Keratinocyte (primary cell): ENCODE measurements at regions not wholly inside any gene's neighbourhood (a gene's known extent, or its start where the extent isn't known, plus 50 kb on each side); places are given as distances from the start of the nearest gene placed in this dataset.

Experiments
- DNase-seq: peaks from one replicate; pipeline ENCODE4 v3.0.0-alpha.2; 2011; ENCODE audit warnings: low read depth, missing footprints, low spot score
- FAIRE-seq: peaks from 2 replicates; lab custom pipeline; 2011; peaks lifted over from hg19 to GRCh38; lab: Jason Lieb, UNC
- H2AFZ ChIP-seq: 2 replicates; pipeline ENCODE4 v1.6.0; 2012; ENCODE audit warnings: low read length, control low read depth, inconsistent platforms; ENCODE audit not compliant: control insufficient read depth
- H3K27ac ChIP-seq: 2 replicates; pipeline ENCODE4 v1.5.1; 2011; ENCODE audit warnings: low read length; ENCODE audit not compliant: control insufficient read depth, insufficient read depth
- H3K27me3 ChIP-seq: 3 replicates; pipeline ENCODE4 v1.6.0; 2011; ENCODE audit warnings: low read length; ENCODE audit not compliant: control insufficient read depth, insufficient read depth; ENCODE audit errors: extremely low read depth
- H3K36me3 ChIP-seq, 2 experiments: 2 replicates in 1 of 2; 3 replicates in 1 of 2; pipeline ENCODE4 v1.5.1; 2011; ENCODE audit warnings: low read length in 2 of 2, mild to moderate bottlenecking in 1 of 2; ENCODE audit not compliant: control insufficient read depth in 2 of 2, insufficient read depth in 2 of 2; ENCODE audit errors: extremely low read depth in 1 of 2
- H3K4me1 ChIP-seq: 3 replicates; pipeline ENCODE4 v1.5.1; 2011; ENCODE audit warnings: low read length; ENCODE audit not compliant: control insufficient read depth, insufficient read depth; ENCODE audit errors: extremely low read depth
- H3K4me2 ChIP-seq: 3 replicates; pipeline ENCODE4 v1.6.0; 2011; ENCODE audit warnings: low read depth, low read length; ENCODE audit not compliant: control insufficient read depth, insufficient read depth; ENCODE audit errors: extremely low read depth
- H3K4me3 ChIP-seq, 3 experiments: fragments of 200-600 bp in 1 of 3; sonication (generic) in 1 of 3; 2 replicates in 2 of 3; 3 replicates in 1 of 3; pipeline ENCODE4 v1.5.1; 2011 to 2016; ENCODE audit warnings: low read length in 3 of 3, mild to moderate bottlenecking in 3 of 3, control low read depth in 2 of 3, inconsistent platforms in 1 of 3, low read depth in 1 of 3, mixed read lengths in 1 of 3, mixed run types in 1 of 3, moderate library complexity in 1 of 3; ENCODE audit not compliant: control insufficient read depth in 2 of 3, insufficient read depth in 2 of 3; ENCODE audit errors: extremely low read depth in 1 of 3
- H3K79me2 ChIP-seq: 2 replicates; pipeline ENCODE4 v1.6.0; 2012; ENCODE audit warnings: low read length; ENCODE audit not compliant: control insufficient read depth, insufficient read depth
- H3K9ac ChIP-seq: 3 replicates; pipeline ENCODE4 v1.6.0; 2011; ENCODE audit warnings: low read length; ENCODE audit not compliant: control insufficient read depth, insufficient read depth; ENCODE audit errors: extremely low read depth
- H3K9me1 ChIP-seq: 3 replicates; pipeline ENCODE4 v1.6.0; 2011; ENCODE audit warnings: low read length; ENCODE audit not compliant: control insufficient read depth, insufficient read depth; ENCODE audit errors: extremely low read depth
- H3K9me3 ChIP-seq: 2 replicates; pipeline ENCODE4 v1.5.1; 2012; ENCODE audit warnings: low read depth, low read length; ENCODE audit not compliant: control insufficient read depth
- H4K20me1 ChIP-seq: 3 replicates; pipeline ENCODE4 v1.6.0; 2011; ENCODE audit warnings: low read length; ENCODE audit not compliant: control insufficient read depth, insufficient read depth; ENCODE audit errors: extremely low read depth
- EZH2 ChIP-seq: IDR thresholded peaks from one replicate; pipeline ENCODE4 v1.6.1; 2012; ENCODE audit warnings: inconsistent platforms, mild to moderate bottlenecking, low read length, moderate library complexity
- dilution Hi-C: fragments of 300-500 bp; cut with MboI; formaldehyde crosslinking; loops from one replicate; pipeline ENCODE4 v1.7.0; 2020; ENCODE audit warnings: low sequenced_read_pairs; ENCODE audit not compliant: extremely low pct_ligation_motif_present
- TF ChIP-seq, protein P1 (sequence below), 3 experiments: IDR thresholded peaks in 1 of 3; conservative IDR thresholded peaks in 1 of 3; optimal IDR thresholded peaks in 1 of 3; 2 replicates in 2 of 3; 3 replicates in 1 of 3; pipeline versions ENCODE3 to v1.5.1; 2011; ENCODE audit warnings: low read length in 3 of 3, mild to moderate bottlenecking in 3 of 3, moderate library complexity in 2 of 3, control low read depth in 1 of 3, inconsistent platforms in 1 of 3; ENCODE audit not compliant: insufficient read depth in 2 of 3; ENCODE audit errors: extremely low read depth in 1 of 3

DNA sequence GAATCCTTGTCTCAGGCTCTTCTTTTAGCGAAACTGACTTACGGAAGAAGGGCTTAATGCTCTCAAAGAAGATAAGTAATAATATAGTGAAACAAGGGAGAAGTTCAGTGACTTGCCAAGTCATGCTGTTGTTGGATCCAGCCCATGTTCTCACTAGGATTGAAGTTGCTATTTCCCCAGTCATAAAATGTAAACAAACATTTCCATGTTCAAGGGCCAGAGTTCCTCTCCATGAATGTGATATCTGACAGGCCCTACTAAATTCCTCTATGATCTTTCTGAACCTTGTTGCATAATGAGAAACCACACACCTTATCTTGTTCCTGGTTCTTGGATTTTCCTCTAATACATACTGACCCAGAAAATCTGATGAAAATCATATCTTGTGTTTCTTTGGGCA lies 876.5 kb upstream of the B3GALT2 start:
- dilution Hi-C loops, result no loop called here
- Histone ChIP-seq H3K4me1 (peaks cover 5% of the 10 kb centered on the region), H3K79me2 (no peaks in the 10 kb centered on the region), H2AFZ (peak overlapping the region; percentile 79), H3K9me1 (no peaks in the 10 kb centered on the region), H3K27ac (peak overlapping the region; percentile 35), H4K20me1 (no peaks in the 10 kb centered on the region), H3K27me3 (no peaks in the 10 kb centered on the region), H3K4me3 (no peak overlapping the region), H3K4me2 (peak overlapping the region; percentile 38), H3K9me3 (no peaks in the 10 kb centered on the region), H3K36me3 (no peaks in the 10 kb centered on the region), H3K9ac (no peak overlapping the region)
- no peak for TF ChIP-seq EZH2
- TF ChIP-seq, protein P1, sequence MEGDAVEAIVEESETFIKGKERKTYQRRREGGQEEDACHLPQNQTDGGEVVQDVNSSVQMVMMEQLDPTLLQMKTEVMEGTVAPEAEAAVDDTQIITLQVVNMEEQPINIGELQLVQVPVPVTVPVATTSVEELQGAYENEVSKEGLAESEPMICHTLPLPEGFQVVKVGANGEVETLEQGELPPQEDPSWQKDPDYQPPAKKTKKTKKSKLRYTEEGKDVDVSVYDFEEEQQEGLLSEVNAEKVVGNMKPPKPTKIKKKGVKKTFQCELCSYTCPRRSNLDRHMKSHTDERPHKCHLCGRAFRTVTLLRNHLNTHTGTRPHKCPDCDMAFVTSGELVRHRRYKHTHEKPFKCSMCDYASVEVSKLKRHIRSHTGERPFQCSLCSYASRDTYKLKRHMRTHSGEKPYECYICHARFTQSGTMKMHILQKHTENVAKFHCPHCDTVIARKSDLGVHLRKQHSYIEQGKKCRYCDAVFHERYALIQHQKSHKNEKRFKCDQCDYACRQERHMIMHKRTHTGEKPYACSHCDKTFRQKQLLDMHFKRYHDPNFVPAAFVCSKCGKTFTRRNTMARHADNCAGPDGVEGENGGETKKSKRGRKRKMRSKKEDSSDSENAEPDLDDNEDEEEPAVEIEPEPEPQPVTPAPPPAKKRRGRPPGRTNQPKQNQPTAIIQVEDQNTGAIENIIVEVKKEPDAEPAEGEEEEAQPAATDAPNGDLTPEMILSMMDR (optimal IDR thresholded peaks at IDR 0.05 in 1 of 3, IDR thresholded peaks at IDR 0.05 in 1 of 3, conservative IDR thresholded peaks at IDR 0.05 in 1 of 3; ENCODE audit: extremely low read depth in 1 of 3, insufficient read depth in 2 of 3, low read length in 3 of 3), result no peak
- no peak for DNase-seq
- peak; percentile 34 for FAIRE-seq

DNA sequence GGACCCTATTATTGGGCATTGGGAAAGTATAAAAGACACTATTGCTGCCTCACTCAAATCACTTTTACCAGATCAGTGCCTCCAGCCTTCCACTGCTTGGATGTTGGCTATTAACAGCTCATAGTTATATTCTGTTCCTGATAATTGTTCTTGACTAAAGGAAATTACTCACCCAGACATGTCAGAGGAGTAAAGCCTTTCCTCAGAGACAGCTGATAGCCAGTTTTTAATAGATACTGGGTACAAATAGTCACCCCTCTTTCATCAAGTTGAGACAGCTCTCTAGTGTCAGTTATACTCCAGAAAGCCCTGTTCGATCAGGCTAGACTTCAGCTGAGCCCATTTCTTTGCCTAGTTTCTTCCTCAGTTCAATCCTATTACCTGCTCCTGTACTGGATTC lies 876.1 kb upstream of the B3GALT2 start:
- Histone ChIP-seq H4K20me1 (no peaks in the 10 kb centered on the region), H3K79me2 (no peaks in the 10 kb centered on the region), H3K27me3 (no peaks in the 10 kb centered on the region), H3K9ac (no peak overlapping the region), H3K36me3 (no peaks in the 10 kb centered on the region), H3K27ac (peak overlapping the region; percentile 35), H3K4me3 (no peak overlapping the region), H3K9me1 (no peaks in the 10 kb centered on the region), H3K9me3 (no peaks in the 10 kb centered on the region), H3K4me2 (peak overlapping the region; percentile 38), H2AFZ (peak overlapping the region; percentile 79), H3K4me1 (peaks cover 5% of the 10 kb centered on the region)
- DNase-seq (no peak), FAIRE-seq (peak; percentile 85)
- TF ChIP-seq, protein P1 (optimal IDR thresholded peaks at IDR 0.05 in 1 of 3, IDR thresholded peaks at IDR 0.05 in 1 of 3, conservative IDR thresholded peaks at IDR 0.05 in 1 of 3; ENCODE audit: extremely low read depth in 1 of 3, insufficient read depth in 2 of 3, low read length in 3 of 3), result no peak
- TF ChIP-seq EZH2, result no peak
- dilution Hi-C loops, result no loop called here
